ENCODE measurements at regions not wholly inside any gene's neighbourhood (a gene's known extent, or its start where the extent isn't known, plus 50 kb on each side); places are given as distances from the start of the nearest gene placed in this dataset.

DNA sequence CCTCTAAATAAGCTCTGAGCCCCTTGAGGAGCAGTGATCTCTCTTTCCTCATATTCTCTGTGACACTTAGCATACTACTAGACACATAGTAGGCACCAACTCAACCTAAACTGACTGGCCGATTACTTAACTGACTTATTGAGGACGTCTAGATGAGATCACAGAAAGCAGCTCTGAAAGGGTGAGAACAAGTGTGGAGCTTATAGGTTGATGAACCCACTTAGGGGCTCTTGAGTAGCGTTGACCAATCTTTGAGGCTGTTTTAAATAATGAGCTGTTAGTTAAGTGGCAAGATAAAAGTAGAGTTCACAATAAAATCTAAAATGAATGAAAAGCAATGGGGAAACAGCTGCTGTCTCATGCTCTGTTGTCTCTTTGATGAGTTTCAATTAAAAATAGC is 124.7 kb upstream of the TNPO1 start:
- no peaks in the 10 kb centered on the region for H3K9me3 ChIP-seq (ENCODE audit: low read length)
- H3K4me2 ChIP-seq (ENCODE audit: low read length): no peak overlapping the region
- H3K27ac ChIP-seq (ENCODE audit: low read depth, low read length, poor library complexity, severe bottlenecking): no peak overlapping the region
- H4K20me1 ChIP-seq (ENCODE audit: insufficient read depth, low read length): no peaks in the 10 kb centered on the region
- no peaks in the 10 kb centered on the region for H3K79me2 ChIP-seq (ENCODE audit: insufficient read depth, low read length)
- no peaks in the 10 kb centered on the region for H3F3A ChIP-seq (ENCODE audit: insufficient read depth, low read length)
- H3K9me2 ChIP-seq (ENCODE audit: low read depth, low read length): no peaks in the 10 kb centered on the region
- no peak overlapping the region for H2AFZ ChIP-seq (ENCODE audit: low read length)
- no peak overlapping the region for H3K4me3 ChIP-seq (ENCODE audit: low read depth, low read length, poor library complexity, severe bottlenecking)
- H3K36me3 ChIP-seq (ENCODE audit: insufficient read depth, low read length): no peaks in the 10 kb centered on the region
- H3K27me3 ChIP-seq (ENCODE audit: insufficient read depth, low read length): no peaks in the 10 kb centered on the region
- TF ChIP-seq CTCF (IDR thresholded peaks at IDR 0.05; ENCODE audit: low read length): no peak
- no peak for TF ChIP-seq EZH2 (IDR thresholded peaks at IDR 0.05; ENCODE audit: borderline replicate concordance, low read length)
- no peak overlapping the region for H3K9ac ChIP-seq (ENCODE audit: low read length)
- H3K4me1 ChIP-seq (ENCODE audit: insufficient read depth, low read length, severe bottlenecking): no peaks in the 10 kb centered on the region

- Histone ChIP-seq H3K9me3 (ENCODE audit: low read length) (no peaks in the 10 kb centered on the region), H2AFZ (ENCODE audit: low read length) (no peak overlapping the region), H3K9me2 (ENCODE audit: low read depth, low read length) (no peaks in the 10 kb centered on the region), H3K9ac (ENCODE audit: low read length) (no peak overlapping the region), H3K4me3 (ENCODE audit: low read depth, low read length, poor library complexity, severe bottlenecking) (no peak overlapping the region), H3K27ac (ENCODE audit: low read depth, low read length, poor library complexity, severe bottlenecking) (no peak overlapping the region), H3F3A (ENCODE audit: insufficient read depth, low read length) (no peaks in the 10 kb centered on the region), H4K20me1 (ENCODE audit: insufficient read depth, low read length) (no peaks in the 10 kb centered on the region), H3K79me2 (ENCODE audit: insufficient read depth, low read length) (no peaks in the 10 kb centered on the region), H3K36me3 (ENCODE audit: insufficient read depth, low read length) (no peaks in the 10 kb centered on the region), H3K27me3 (ENCODE audit: insufficient read depth, low read length) (no peaks in the 10 kb centered on the region), H3K4me1 (ENCODE audit: insufficient read depth, low read length, severe bottlenecking) (no peaks in the 10 kb centered on the region), H3K4me2 (ENCODE audit: low read length) (no peak overlapping the region)
- TF ChIP-seq EZH2 (IDR thresholded peaks at IDR 0.05; ENCODE audit: borderline replicate concordance, low read length): no peak
- no peak for TF ChIP-seq CTCF (IDR thresholded peaks at IDR 0.05; ENCODE audit: low read length)
These were observed 127.5 kb upstream of the TNPO1 start for GRCh38 chr5:72688916-72689315.

DNA sequence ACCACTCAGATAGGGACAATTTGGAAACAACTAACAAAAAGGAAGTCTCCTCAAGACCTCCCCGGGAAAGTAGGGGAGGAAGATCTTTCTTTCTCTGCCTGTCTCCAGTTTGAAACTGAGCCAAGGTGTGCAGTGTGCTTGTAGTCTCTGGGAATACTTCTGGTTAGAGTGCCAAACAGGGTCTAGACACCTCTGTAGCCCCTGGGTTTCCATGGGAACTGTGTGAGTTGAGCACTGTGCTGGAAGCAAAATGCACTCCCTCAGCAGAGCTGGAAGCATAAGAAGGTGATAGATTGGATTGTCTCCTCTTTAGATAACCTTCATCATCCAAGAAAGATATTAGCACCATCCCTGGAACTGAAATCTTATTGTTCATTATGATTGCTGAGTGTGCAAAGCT is 129.2 kb upstream of the TNPO1 start:
- H3K4me3 ChIP-seq (ENCODE audit: low read depth, low read length, poor library complexity, severe bottlenecking): no peak overlapping the region
- no peaks in the 10 kb centered on the region for H3K79me2 ChIP-seq (ENCODE audit: insufficient read depth, low read length)
- H4K20me1 ChIP-seq (ENCODE audit: insufficient read depth, low read length): no peaks in the 10 kb centered on the region
- no peak overlapping the region for H3K4me2 ChIP-seq (ENCODE audit: low read length)
- no peak overlapping the region for H2AFZ ChIP-seq (ENCODE audit: low read length)
- no peaks in the 10 kb centered on the region for H3K9me2 ChIP-seq (ENCODE audit: low read depth, low read length)
- H3K36me3 ChIP-seq (ENCODE audit: insufficient read depth, low read length): no peaks in the 10 kb centered on the region
- H3F3A ChIP-seq (ENCODE audit: insufficient read depth, low read length): no peaks in the 10 kb centered on the region
- H3K27me3 ChIP-seq (ENCODE audit: insufficient read depth, low read length): no peaks in the 10 kb centered on the region
- no peak for TF ChIP-seq EZH2 (IDR thresholded peaks at IDR 0.05; ENCODE audit: borderline replicate concordance, low read length)
- no peak for TF ChIP-seq CTCF (IDR thresholded peaks at IDR 0.05; ENCODE audit: low read length)
- no peaks in the 10 kb centered on the region for H3K9me3 ChIP-seq (ENCODE audit: low read length)
- H3K4me1 ChIP-seq (ENCODE audit: insufficient read depth, low read length, severe bottlenecking): no peaks in the 10 kb centered on the region
- no peak overlapping the region for H3K27ac ChIP-seq (ENCODE audit: low read depth, low read length, poor library complexity, severe bottlenecking)
- H3K9ac ChIP-seq (ENCODE audit: low read length): no peak overlapping the region

Data from OCI-LY1 (cell line).